Testis (tissue), 2 donors: ENCODE measurements at regions not wholly inside any gene's neighbourhood (a gene's known extent, or its start where the extent isn't known, plus 50 kb on each side); places are given as distances from the start of the nearest gene placed in this dataset.

Source experiments
- DNase-seq: peaks from one replicate; pipeline ENCODE4 v3.0.0-alpha.2; 2019
- H3K27ac ChIP-seq, 2 donors: fragments of 200-600 bp; sonication (generic); one replicate each; pipeline ENCODE4 v1.5.1; 2019
- H3K27me3 ChIP-seq: fragments of 200-600 bp; sonication (generic); one replicate; pipeline ENCODE4 v1.5.1; 2019
- H3K36me3 ChIP-seq: fragments of 200-600 bp; sonication (generic); one replicate; pipeline ENCODE4 v1.5.1; 2017; ENCODE audit warnings: low read depth; ENCODE audit errors: missing control alignments
- H3K4me1 ChIP-seq: fragments of 200-600 bp; sonication (generic); one replicate; pipeline ENCODE4 v1.5.1; 2019
- H3K4me3 ChIP-seq, 2 donors: fragments of 200-600 bp; sonication (generic); one replicate each; pipeline ENCODE4 v1.5.1; 2017 to 2019
- H3K9me3 ChIP-seq: fragments of 200-600 bp; sonication (generic); one replicate; pipeline ENCODE4 v1.5.1; 2017
- POLR2A ChIP-seq: fragments of 450-650 bp; IDR thresholded peaks from one replicate; pipeline ENCODE4 v1.6.1; 2017; ENCODE audit warnings: antibody characterized with exemption, mild to moderate bottlenecking, moderate library complexity
- WGBS, 2 donors: methylation state at CpG; one replicate each; pipeline ENCODE4 v1.1.5; 2018; 5-methylcytosine and 5-hydroxymethylcytosine counted together
- intact Hi-C: fragments of 100-400 bp; cut with DNase I; formaldehyde crosslinking; loops from one replicate; pipeline ENCODE4 v1.15.1; 2023; ENCODE audit warnings: low total_unique reads
- TF ChIP-seq, protein P1 (sequence below), 3 experiments: fragments of 450-650 bp in 2 of 3; fragments of 200-600 bp in 1 of 3; sonication (generic) in 1 of 3; IDR thresholded peaks; one replicate each; pipeline ENCODE4 v1.5.1; 2016 to 2019; ENCODE audit warnings: antibody characterized with exemption in 3 of 3, mild to moderate bottlenecking in 2 of 3, moderate library complexity in 1 of 3

GRCh38 chr1:177435364-177435763 lies 264.6 kb downstream of the BRINP2 start:
- intact Hi-C loops, result no loop called here
- H3K4me1 ChIP-seq, result no peaks in the 10 kb centered on the region
- no peaks in the 10 kb centered on the region for H3K9me3 ChIP-seq
- H3K36me3 ChIP-seq, result no peaks in the 10 kb centered on the region
- H3K27me3 ChIP-seq, result no peaks in the 10 kb centered on the region
- TF ChIP-seq, protein P1, sequence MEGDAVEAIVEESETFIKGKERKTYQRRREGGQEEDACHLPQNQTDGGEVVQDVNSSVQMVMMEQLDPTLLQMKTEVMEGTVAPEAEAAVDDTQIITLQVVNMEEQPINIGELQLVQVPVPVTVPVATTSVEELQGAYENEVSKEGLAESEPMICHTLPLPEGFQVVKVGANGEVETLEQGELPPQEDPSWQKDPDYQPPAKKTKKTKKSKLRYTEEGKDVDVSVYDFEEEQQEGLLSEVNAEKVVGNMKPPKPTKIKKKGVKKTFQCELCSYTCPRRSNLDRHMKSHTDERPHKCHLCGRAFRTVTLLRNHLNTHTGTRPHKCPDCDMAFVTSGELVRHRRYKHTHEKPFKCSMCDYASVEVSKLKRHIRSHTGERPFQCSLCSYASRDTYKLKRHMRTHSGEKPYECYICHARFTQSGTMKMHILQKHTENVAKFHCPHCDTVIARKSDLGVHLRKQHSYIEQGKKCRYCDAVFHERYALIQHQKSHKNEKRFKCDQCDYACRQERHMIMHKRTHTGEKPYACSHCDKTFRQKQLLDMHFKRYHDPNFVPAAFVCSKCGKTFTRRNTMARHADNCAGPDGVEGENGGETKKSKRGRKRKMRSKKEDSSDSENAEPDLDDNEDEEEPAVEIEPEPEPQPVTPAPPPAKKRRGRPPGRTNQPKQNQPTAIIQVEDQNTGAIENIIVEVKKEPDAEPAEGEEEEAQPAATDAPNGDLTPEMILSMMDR (IDR thresholded peaks at IDR 0.05), result no peak
- TF ChIP-seq POLR2A, result no peak
- DNase-seq, result no peak
- no peak overlapping the region for H3K27ac ChIP-seq
- H3K4me3 ChIP-seq, result no peak overlapping the region
- WGBS, 2 donors, result 78 to 82% methylated on average over 1 of the region's 1 CpG

GRCh38 chr1:177432897-177433296 lies 262.1 kb downstream of the BRINP2 start:
- H3K4me3 ChIP-seq, result no peak overlapping the region
- H3K9me3 ChIP-seq, result no peaks in the 10 kb centered on the region
- no peak for DNase-seq
- H3K27ac ChIP-seq, result no peak overlapping the region
- 93 to 100% methylated on average over 1 of the region's 1 CpG for WGBS, 2 donors
- intact Hi-C loops, result no loop called here
- H3K36me3 ChIP-seq, result no peaks in the 10 kb centered on the region
- no peaks in the 10 kb centered on the region for H3K4me1 ChIP-seq
- TF ChIP-seq POLR2A, result no peak
- TF ChIP-seq, protein P1 (IDR thresholded peaks at IDR 0.05), result peak in 1 of 3 experiments; percentile 37
- H3K27me3 ChIP-seq, result no peaks in the 10 kb centered on the region

- H3K36me3 ChIP-seq, result no peaks in the 10 kb centered on the region
- no peaks in the 10 kb centered on the region for H3K4me1 ChIP-seq
- H3K9me3 ChIP-seq, result no peaks in the 10 kb centered on the region
- H3K27me3 ChIP-seq, result no peaks in the 10 kb centered on the region
- TF ChIP-seq POLR2A, result no peak
- TF ChIP-seq, protein P1 (IDR thresholded peaks at IDR 0.05), result no peak
- no peak overlapping the region for H3K27ac ChIP-seq
- no peak for DNase-seq
- intact Hi-C loops, result no loop called here
- WGBS, 2 donors, result 86 to 92% methylated on average over 1 of the region's 1 CpG
- no peak overlapping the region for H3K4me3 ChIP-seq
Measured at GRCh38 chr1:177431123-177431522, 260.4 kb downstream of the BRINP2 start.

DNA sequence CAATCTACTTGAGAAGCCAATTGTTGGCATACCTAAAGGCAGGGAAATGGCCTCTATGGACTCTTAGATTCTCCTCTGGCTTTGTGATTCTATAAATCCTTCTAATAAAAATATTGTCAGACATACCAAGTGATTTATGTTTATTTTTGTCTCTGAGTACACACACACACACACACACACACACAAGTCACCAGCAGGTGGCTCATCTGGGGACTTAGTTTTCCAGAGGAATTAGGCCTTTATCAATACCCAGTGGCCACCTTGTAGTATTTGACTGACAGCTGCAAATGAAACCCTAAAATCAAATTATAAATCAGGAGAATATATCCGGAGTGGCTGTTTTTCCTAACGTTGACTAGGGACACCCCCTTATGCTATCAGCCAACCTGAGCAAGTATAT lies 258.5 kb downstream of the BRINP2 start:
- DNase-seq, result no peak
- H3K9me3 ChIP-seq, result no peaks in the 10 kb centered on the region
- intact Hi-C loops, result no loop called here
- no peaks in the 10 kb centered on the region for H3K4me1 ChIP-seq
- TF ChIP-seq, protein P1 (IDR thresholded peaks at IDR 0.05), result no peak
- WGBS, 2 donors, result 78 to 87% methylated on average over 2 of the region's 2 CpGs
- no peak overlapping the region for H3K4me3 ChIP-seq
- no peaks in the 10 kb centered on the region for H3K36me3 ChIP-seq
- H3K27ac ChIP-seq, result no peak overlapping the region
- no peaks in the 10 kb centered on the region for H3K27me3 ChIP-seq

DNA sequence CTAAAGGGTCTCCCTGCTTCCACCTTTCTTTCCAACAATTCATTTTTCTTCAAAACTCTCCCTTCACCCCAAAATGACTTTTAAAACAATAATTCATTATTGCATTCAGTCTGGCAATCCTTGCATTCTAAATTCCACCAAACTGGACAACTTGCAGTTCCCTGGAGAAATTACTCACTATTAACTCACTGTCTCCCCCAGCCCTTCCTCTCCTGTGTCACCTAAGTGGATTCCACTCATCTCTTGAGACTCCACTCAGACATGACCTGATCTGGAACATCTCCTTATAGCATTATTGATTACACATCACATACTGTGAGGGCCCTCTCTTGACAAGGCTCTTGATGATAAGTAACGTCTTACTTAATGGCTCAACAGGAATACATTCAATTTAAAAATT lies 257.1 kb downstream of the BRINP2 start:
- no peak for DNase-seq
- H3K27me3 ChIP-seq, result no peaks in the 10 kb centered on the region
- H3K27ac ChIP-seq, result no peak overlapping the region
- intact Hi-C loops, result no loop called here
- no peaks in the 10 kb centered on the region for H3K9me3 ChIP-seq
- no peaks in the 10 kb centered on the region for H3K4me1 ChIP-seq
- TF ChIP-seq, protein P1 (IDR thresholded peaks at IDR 0.05), result no peak
- TF ChIP-seq POLR2A, result no peak
- WGBS, 2 donors, result 88 to 93% methylated on average over 1 of the region's 1 CpG
- H3K4me3 ChIP-seq, result no peak overlapping the region
- no peaks in the 10 kb centered on the region for H3K36me3 ChIP-seq
